Thyroid gland (tissue), 4 donors: ENCODE measurements at regions not wholly inside any gene's neighbourhood (a gene's known extent, or its start where the extent isn't known, plus 50 kb on each side); places are given as distances from the start of the nearest gene placed in this dataset.

Experiments
- DNase-seq, 2 donors: peaks; one replicate each; pipeline ENCODE4 v3.0.0-alpha.2; 2019
- H3K27ac ChIP-seq, 3 donors: fragments of 200-600 bp; sonication (generic); 1 replicate in 2 of 3; 2 replicates in 1 of 3; pipeline ENCODE4 v1.5.1; 2016 to 2019; ENCODE audit warnings: mild to moderate bottlenecking in 1 of 3, moderate library complexity in 1 of 3
- H3K27me3 ChIP-seq: fragments of 200-600 bp; sonication (generic); one replicate; pipeline ENCODE4 v1.5.1; 2019
- H3K36me3 ChIP-seq, 2 donors: fragments of 200-600 bp; sonication (generic); one replicate each; pipeline ENCODE4 v1.5.1; 2016 to 2019
- H3K4me1 ChIP-seq, 2 donors: fragments of 200-600 bp; sonication (generic); one replicate each; pipeline ENCODE4 v1.5.1; 2017 to 2019
- H3K4me3 ChIP-seq, 3 donors: fragments of 200-600 bp; sonication (generic); replicated peaks in 1 of 3; 1 replicate in 2 of 3; 2 replicates in 1 of 3; pipeline ENCODE4 v1.5.1; 2016; ENCODE audit warnings: mild to moderate bottlenecking in 1 of 3
- H3K9me3 ChIP-seq: fragments of 200-600 bp; sonication (generic); one replicate; pipeline ENCODE4 v1.5.1; 2017
- POLR2A ChIP-seq, 2 donors: fragments of 450-650 bp; IDR thresholded peaks; one replicate each; pipeline ENCODE4 v1.6.1; 2017; ENCODE audit warnings: antibody characterized with exemption in 2 of 2, mild to moderate bottlenecking in 2 of 2, moderate library complexity in 1 of 2
- WGBS, 2 donors: methylation state at CpG; one replicate each; pipeline ENCODE4 v1.1.5; 2017; 5-methylcytosine and 5-hydroxymethylcytosine counted together
- intact Hi-C: fragments of 100-400 bp; cut with DNase I; formaldehyde crosslinking; loops from one replicate; pipeline ENCODE4 v1.15.1; 2023
- TF ChIP-seq, protein P1 (sequence below), 6 experiments: fragments of 200-600 bp in 3 of 6; fragments of 450-650 bp in 3 of 6; sonication (generic) in 3 of 6; IDR thresholded peaks; one replicate each; pipeline ENCODE4 v1.5.1; 2016 to 2019; ENCODE audit warnings: antibody characterized with exemption in 6 of 6, mild to moderate bottlenecking in 2 of 6, inconsistent platforms in 1 of 6, moderate library complexity in 1 of 6

- intact Hi-C loops = no loop called here
- Histone ChIP-seq H3K27me3 (no peaks in the 10 kb centered on the region), H3K9me3 (no peaks in the 10 kb centered on the region), H3K36me3 (no peaks in the 10 kb centered on the region), H3K27ac (no peak overlapping the region), H3K4me1 (no peaks in the 10 kb centered on the region), H3K4me3 (no peak overlapping the region)
- WGBS, 2 donors = 71 to 75% methylated on average over 3 of the region's 3 CpGs
- TF ChIP-seq, protein P1, sequence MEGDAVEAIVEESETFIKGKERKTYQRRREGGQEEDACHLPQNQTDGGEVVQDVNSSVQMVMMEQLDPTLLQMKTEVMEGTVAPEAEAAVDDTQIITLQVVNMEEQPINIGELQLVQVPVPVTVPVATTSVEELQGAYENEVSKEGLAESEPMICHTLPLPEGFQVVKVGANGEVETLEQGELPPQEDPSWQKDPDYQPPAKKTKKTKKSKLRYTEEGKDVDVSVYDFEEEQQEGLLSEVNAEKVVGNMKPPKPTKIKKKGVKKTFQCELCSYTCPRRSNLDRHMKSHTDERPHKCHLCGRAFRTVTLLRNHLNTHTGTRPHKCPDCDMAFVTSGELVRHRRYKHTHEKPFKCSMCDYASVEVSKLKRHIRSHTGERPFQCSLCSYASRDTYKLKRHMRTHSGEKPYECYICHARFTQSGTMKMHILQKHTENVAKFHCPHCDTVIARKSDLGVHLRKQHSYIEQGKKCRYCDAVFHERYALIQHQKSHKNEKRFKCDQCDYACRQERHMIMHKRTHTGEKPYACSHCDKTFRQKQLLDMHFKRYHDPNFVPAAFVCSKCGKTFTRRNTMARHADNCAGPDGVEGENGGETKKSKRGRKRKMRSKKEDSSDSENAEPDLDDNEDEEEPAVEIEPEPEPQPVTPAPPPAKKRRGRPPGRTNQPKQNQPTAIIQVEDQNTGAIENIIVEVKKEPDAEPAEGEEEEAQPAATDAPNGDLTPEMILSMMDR (IDR thresholded peaks at IDR 0.05) = no peak
- no peak for TF ChIP-seq POLR2A (IDR thresholded peaks at IDR 0.05)
- no peak for DNase-seq
Measured at GRCh38 chr2:36058076-36058475, 297.5 kb upstream of the CRIM1 start.

GRCh38 chr2:36052819-36053218, 302.8 kb upstream of the CRIM1 start:
- Histone ChIP-seq H3K36me3 (no peaks in the 10 kb centered on the region), H3K9me3 (no peaks in the 10 kb centered on the region), H3K27ac (no peak overlapping the region), H3K4me1 (no peaks in the 10 kb centered on the region), H3K4me3 (no peak overlapping the region), H3K27me3 (no peaks in the 10 kb centered on the region)
- no peak for DNase-seq
- intact Hi-C loops = no loop called here
- no peak for TF ChIP-seq POLR2A (IDR thresholded peaks at IDR 0.05)
- TF ChIP-seq, protein P1 (IDR thresholded peaks at IDR 0.05) = no peak
- WGBS, 2 donors = 76 to 96% methylated on average over 1 of the region's 1 CpG

DNA sequence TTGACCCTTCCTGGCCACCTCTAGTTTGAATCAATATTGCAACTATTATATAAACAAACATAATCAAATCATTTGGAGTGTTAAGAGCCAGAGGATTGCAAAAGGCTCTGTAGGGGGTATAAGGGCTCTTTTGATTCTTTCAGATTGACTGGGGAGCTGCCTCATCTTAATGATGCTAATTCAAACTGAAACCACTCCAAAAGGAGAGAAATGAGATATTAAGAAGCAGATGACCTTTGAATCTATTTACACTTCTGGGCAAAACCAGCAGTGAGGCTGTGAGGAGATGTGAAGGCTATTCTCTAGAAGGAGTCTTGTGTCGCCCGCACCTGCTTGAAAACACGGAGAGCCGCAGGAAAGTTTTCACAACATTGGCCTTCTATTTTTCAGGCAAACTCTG, 311.2 kb upstream of the CRIM1 start:
- Histone ChIP-seq H3K27me3 (no peaks in the 10 kb centered on the region), H3K27ac (no peak overlapping the region), H3K4me3 (no peak overlapping the region), H3K36me3 (no peaks in the 10 kb centered on the region), H3K4me1 (no peaks in the 10 kb centered on the region), H3K9me3 (no peaks in the 10 kb centered on the region)
- intact Hi-C loops = no loop called here
- DNase-seq = no peak
- WGBS, 2 donors = 93 to 94% methylated on average over 4 of the region's 4 CpGs
- TF ChIP-seq POLR2A (IDR thresholded peaks at IDR 0.05) = no peak
- TF ChIP-seq, protein P1 (IDR thresholded peaks at IDR 0.05) = no peak

GRCh38 chr2:36035137-36035536, 320.4 kb upstream of the CRIM1 start:
- H3K36me3 ChIP-seq = no peaks in the 10 kb centered on the region
- H3K9me3 ChIP-seq = no peaks in the 10 kb centered on the region
- H3K4me3 ChIP-seq = no peak overlapping the region
- 84 to 86% methylated on average over 3 of the region's 3 CpGs for WGBS, 2 donors
- H3K4me1 ChIP-seq = no peaks in the 10 kb centered on the region
- DNase-seq = no peak
- H3K27ac ChIP-seq = no peak overlapping the region
- H3K27me3 ChIP-seq = no peaks in the 10 kb centered on the region
- TF ChIP-seq, protein P1 (IDR thresholded peaks at IDR 0.05) = no peak
- no peak for TF ChIP-seq POLR2A (IDR thresholded peaks at IDR 0.05)
- intact Hi-C loops = no loop called here

GRCh38 chr2:36032046-36032445, 323.5 kb upstream of the CRIM1 start:
- TF ChIP-seq POLR2A (IDR thresholded peaks at IDR 0.05) = no peak
- TF ChIP-seq, protein P1 (IDR thresholded peaks at IDR 0.05) = no peak

More at GRCh38 chr2:36032046-36032445, 323.5 kb upstream of the CRIM1 start:
- intact Hi-C loops = no loop called here
- DNase-seq = no peak
- WGBS, 2 donors = 65 to 67% methylated on average over 3 of the region's 3 CpGs
- Histone ChIP-seq H3K27me3 (no peaks in the 10 kb centered on the region), H3K36me3 (no peaks in the 10 kb centered on the region), H3K9me3 (no peaks in the 10 kb centered on the region), H3K4me3 (no peak overlapping the region), H3K27ac (no peak overlapping the region), H3K4me1 (no peaks in the 10 kb centered on the region)
